ENCODE measurements at regions not wholly inside any gene's neighbourhood (a gene's known extent, or its start where the extent isn't known, plus 50 kb on each side); places are given as distances from the start of the nearest gene placed in this dataset.

- in situ Hi-C loops (cut with HindIII; ENCODE audit: low sequenced_read_pairs), result no loop called here
Observed at GRCh38 chr2:129069875-129070594, 751.4 kb upstream of the HS6ST1 start.

GRCh38 chr2:129070663-129071062, 752.0 kb upstream of the HS6ST1 start:
- in situ Hi-C loops (cut with HindIII; ENCODE audit: low sequenced_read_pairs), result no loop called here

- in situ Hi-C loops (cut with HindIII; ENCODE audit: low sequenced_read_pairs), result no loop called here
Observed at GRCh38 chr2:129071531-129071930, 752.9 kb upstream of the HS6ST1 start.

- in situ Hi-C loops (cut with HindIII; ENCODE audit: low sequenced_read_pairs), result no loop called here
Observed at GRCh38 chr2:129074298-129074920, 755.7 kb upstream of the HS6ST1 start.

- in situ Hi-C loops (cut with HindIII; ENCODE audit: low sequenced_read_pairs), result no loop called here
Observed at GRCh38 chr2:129078548-129078947, 759.9 kb upstream of the HS6ST1 start.

- in situ Hi-C loops (cut with HindIII; ENCODE audit: low sequenced_read_pairs), result no loop called here
Observed at GRCh38 chr2:129080715-129081476, 762.2 kb upstream of the HS6ST1 start.

GRCh38 chr2:129085386-129085785, 766.7 kb upstream of the HS6ST1 start:
- in situ Hi-C loops (cut with HindIII; ENCODE audit: low sequenced_read_pairs), result no loop called here

- in situ Hi-C loops (cut with HindIII; ENCODE audit: low sequenced_read_pairs), result no loop called here
Observed at GRCh38 chr2:129087133-129087813, 768.6 kb upstream of the HS6ST1 start.

GRCh38 chr2:129091620-129092019, 773.0 kb upstream of the HS6ST1 start:
- in situ Hi-C loops (cut with HindIII; ENCODE audit: low sequenced_read_pairs), result no loop called here

- in situ Hi-C loops (cut with HindIII; ENCODE audit: low sequenced_read_pairs), result no loop called here
Observed at GRCh38 chr2:129092956-129093355, 774.3 kb upstream of the HS6ST1 start.

- in situ Hi-C loops (cut with HindIII; ENCODE audit: low sequenced_read_pairs), result no loop called here
Observed at GRCh38 chr2:129101186-129101585, 782.5 kb upstream of the HS6ST1 start.

- in situ Hi-C loops (cut with HindIII; ENCODE audit: low sequenced_read_pairs), result no loop called here
Observed at GRCh38 chr2:129103936-129104878, 785.5 kb upstream of the HS6ST1 start.

- in situ Hi-C loops (cut with HindIII; ENCODE audit: low sequenced_read_pairs), result no loop called here
Observed at GRCh38 chr2:129112181-129112580, 793.5 kb upstream of the HS6ST1 start.

GRCh38 chr2:129113776-129114175, 795.1 kb upstream of the HS6ST1 start:
- in situ Hi-C loops (cut with HindIII; ENCODE audit: low sequenced_read_pairs), result no loop called here

GRCh38 chr2:129117434-129117833, 798.8 kb upstream of the HS6ST1 start:
- in situ Hi-C loops (cut with HindIII; ENCODE audit: low sequenced_read_pairs), result no loop called here

- in situ Hi-C loops (cut with HindIII; ENCODE audit: low sequenced_read_pairs), result no loop called here
Observed at GRCh38 chr2:129118296-129118695, 799.6 kb upstream of the HS6ST1 start.

GRCh38 chr2:129129087-129129486, 810.4 kb upstream of the HS6ST1 start:
- in situ Hi-C loops (cut with HindIII; ENCODE audit: low sequenced_read_pairs), result no loop called here

- in situ Hi-C loops (cut with HindIII; ENCODE audit: low sequenced_read_pairs), result no loop called here
Observed at GRCh38 chr2:129133692-129134641, 815.3 kb upstream of the HS6ST1 start.

- in situ Hi-C loops (cut with HindIII; ENCODE audit: low sequenced_read_pairs), result no loop called here
Observed at GRCh38 chr2:129135017-129135416, 816.3 kb upstream of the HS6ST1 start.
